HG02678 (cell line): ENCODE measurements at regions not wholly inside any gene's neighbourhood (a gene's known extent, or its start where the extent isn't known, plus 50 kb on each side); places are given as distances from the start of the nearest gene placed in this dataset.
"Not testable (repeated sequence)": the region's sequence is repeated elsewhere in the genome, so short reads cannot be mapped to it uniquely, and the experiment has no call there.

Experiments
- ATAC-seq: cut with Tn5 transposase; IDR thresholded peaks from one replicate; pipeline ENCODE4 v1.9.1; 2021; ENCODE audit warnings: mild to moderate bottlenecking, moderate library complexity; ENCODE audit not compliant: unreplicated experiment

DNA sequence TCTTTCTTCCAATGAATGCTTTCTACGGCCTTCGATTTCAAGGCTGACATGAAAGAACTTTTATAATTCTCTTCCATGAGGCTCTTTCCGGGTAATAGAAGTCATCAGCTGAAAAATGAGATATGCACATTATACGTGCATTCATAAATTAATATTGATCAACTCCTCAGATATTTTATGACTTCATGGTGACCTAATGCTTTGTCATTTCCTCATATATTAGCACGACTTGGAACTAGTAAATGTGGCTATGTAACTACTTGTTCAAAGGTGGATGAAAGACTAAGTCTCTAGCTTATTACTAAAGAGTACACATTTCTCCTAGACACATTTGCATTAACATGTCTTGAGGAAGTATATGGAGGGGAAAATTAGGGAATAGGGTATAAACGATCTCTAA lies 168.8 kb downstream of the HDGFL1 start:
- ATAC-seq, result no peak

- no peak for ATAC-seq
Observed at GRCh38 chr6:22747571-22747970, 178.2 kb downstream of the HDGFL1 start.

GRCh38 chr6:22748681-22749080 lies 179.3 kb downstream of the HDGFL1 start:
- ATAC-seq, result no peak

GRCh38 chr6:22749696-22750095 lies 180.3 kb downstream of the HDGFL1 start:
- ATAC-seq, result no peak

DNA sequence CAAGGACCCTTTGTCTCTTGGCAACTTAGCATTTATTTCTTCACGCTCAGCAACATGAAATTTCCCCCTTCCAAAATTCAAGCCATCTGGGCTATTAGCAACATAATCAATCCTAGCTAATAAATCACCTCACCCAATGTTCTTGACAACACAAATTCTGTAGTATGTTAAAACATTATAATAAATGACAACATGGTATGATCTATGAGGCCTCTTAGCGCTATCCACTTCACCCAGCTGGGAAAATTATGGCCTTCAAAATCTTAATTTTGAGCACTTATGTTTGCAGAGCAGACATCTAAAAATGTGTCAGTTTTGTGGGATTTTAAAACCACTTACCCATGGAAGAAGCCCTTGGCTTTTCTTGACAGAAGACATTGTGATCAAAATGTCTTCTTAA lies 181.9 kb downstream of the HDGFL1 start:
- ATAC-seq, result no peak

DNA sequence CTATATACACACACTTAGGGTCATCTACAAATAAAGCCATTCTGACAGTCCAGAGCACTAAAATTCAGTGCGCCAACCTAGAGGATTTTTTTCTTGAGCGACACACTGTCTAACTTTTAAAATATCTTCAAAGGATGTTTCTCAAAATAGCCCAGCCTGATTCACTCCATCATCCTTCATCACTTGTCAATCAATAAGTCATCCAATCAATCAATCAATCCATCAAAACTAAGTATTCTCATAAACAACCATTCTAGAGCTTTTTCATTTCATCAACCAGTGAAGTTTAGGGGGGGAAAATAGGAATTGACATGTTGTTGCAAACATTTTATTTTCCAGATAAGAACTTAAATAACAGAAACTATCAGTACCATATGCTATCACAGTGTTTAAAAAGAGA lies 183.2 kb downstream of the HDGFL1 start:
- no peak for ATAC-seq

DNA sequence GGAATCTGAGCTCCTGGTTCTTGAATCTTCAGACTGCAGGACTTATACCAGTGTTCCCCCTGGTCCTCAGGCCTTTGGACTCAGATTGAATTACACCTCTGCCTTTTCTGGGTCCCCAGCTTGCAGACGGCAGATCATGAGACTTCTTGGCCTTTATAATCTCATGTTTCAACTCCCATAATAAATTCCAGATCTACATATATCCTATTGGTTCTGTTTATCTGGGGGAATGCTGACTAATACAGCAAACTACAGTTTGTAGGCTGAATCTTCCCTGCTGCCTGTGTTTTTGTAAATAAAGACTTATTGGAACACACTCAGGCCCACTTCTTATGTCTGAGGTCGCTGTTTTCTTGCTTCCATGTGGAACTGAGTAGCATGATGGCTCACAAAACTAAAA lies 184.7 kb downstream of the HDGFL1 start:
- no peak for ATAC-seq

GRCh38 chr6:22755605-22756004 lies 186.2 kb downstream of the HDGFL1 start:
- ATAC-seq, result no peak

- no peak for ATAC-seq
Observed at GRCh38 chr6:22756365-22756764, 187.0 kb downstream of the HDGFL1 start.

DNA sequence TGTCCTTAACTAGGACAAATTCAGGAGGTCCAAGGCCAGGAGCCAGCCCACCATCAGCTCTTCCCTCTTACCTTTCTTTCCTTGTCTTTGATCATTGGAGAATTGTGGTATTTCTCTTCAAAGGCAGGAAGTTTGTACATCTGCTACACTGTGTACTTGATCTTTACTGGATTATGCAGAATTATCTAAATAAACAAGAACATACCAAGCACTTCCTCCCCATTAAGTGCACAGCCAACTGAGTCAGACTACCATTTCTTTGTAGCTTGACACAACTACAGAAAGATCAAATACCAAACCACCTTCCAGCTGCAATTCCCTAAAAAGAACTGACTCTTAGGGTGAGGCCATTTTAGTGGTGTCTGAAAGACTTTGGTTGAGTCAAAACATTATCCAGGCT lies 195.1 kb downstream of the HDGFL1 start:
- ATAC-seq, result no peak

DNA sequence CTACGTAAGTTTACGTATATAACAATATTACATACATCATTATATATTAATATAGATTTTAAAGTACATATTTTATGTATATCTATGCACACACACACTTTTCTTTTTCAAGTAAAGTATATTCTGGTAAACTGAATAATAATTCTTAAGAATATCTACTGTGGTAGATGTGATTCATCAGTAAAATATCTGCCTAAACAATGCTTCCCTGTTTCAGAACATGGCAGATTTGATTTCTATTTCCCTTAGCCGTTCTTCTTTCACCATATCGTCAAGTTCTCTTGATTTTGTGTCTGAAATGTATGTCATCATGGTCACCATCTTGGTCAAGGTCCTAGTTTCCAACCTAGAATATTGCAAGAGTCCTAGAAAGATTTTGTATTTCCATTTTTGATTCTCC lies 195.6 kb downstream of the HDGFL1 start:
- ATAC-seq, result no peak

- ATAC-seq, result no peak
Observed at GRCh38 chr6:22766979-22767378, 197.6 kb downstream of the HDGFL1 start.

DNA sequence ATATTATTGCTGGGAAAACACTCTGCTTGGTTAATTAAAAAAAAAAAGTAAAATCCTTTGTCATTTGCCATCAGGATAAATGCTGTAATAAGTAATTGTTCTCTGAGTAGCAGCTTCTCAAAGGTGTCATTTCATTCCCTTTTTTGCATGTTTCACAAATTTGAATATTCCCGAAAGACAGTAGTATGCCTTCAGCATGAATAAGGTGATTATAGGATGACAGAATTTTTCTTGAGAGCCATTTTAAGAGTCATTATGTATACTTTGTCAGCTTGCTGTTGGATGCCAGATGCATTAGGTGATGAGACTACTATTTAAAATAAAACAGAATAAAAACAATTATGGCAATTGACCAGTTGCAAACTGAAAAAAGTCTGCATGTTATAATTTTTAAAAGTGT lies 200.7 kb downstream of the HDGFL1 start:
- ATAC-seq, result no peak

GRCh38 chr6:22774129-22774528 lies 204.8 kb downstream of the HDGFL1 start:
- ATAC-seq, result no peak

GRCh38 chr6:22778438-22778837 lies 209.1 kb downstream of the HDGFL1 start:
- not testable (repeated sequence) for ATAC-seq

GRCh38 chr6:22779062-22779461 lies 209.7 kb downstream of the HDGFL1 start:
- ATAC-seq, result no peak

GRCh38 chr6:22783931-22784330 lies 214.6 kb downstream of the HDGFL1 start:
- ATAC-seq, result no peak

DNA sequence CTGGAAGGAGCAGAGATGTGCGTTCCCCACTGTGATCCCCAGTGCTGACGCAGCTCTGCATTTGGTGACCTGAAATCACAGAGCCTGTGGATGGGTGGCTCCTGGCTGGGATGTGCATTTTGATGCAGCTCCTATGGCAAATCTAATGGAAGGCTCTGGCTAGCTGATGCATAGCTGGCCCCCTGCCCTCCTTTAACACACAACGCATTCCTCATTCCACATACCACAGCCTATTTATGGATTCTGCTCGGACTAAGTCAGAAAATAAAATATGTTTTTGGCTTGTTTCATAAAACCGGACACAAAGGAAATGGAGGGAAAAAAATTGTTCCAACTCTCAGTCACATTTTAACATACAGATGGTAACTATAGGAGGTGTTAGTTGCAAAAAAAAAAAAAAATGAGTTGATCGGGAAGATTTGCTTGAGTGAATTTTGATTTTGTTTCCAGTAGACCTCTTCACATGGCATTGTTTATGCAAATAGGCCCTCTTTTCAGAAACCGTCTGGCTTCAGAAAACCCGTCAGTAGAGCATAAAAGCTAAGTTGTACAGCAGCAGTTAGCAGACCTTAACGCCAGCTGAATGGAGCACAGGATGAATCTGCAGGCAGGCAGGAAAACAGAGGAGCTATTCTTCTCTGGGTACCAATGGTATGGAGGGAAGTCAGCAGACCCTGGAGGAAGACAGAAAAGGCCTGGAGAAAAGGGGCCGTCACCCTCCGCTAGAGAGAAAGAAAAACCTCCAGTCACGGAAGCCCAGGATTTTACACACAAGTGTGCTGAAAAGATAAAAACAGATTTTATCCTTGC lies 215.4 kb downstream of the HDGFL1 start:
- ATAC-seq, result no peak

DNA sequence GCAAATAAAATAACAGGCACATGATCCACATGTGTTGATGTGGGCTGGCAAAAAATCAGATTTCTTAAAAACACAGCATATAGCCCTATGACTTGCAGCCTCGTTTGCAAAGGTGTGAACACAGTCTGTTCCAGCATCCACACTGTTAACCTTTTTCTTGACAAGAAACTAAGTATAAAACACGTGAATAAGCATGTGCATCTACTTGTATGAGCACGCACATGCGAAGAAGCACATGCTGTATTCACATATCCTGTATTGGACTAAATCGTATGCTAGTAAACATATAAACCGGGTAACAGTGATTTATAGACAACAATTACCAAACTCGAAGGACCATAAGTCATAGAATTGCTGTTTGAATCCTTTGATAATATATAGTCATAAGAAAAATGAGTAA lies 218.7 kb downstream of the HDGFL1 start:
- no peak for ATAC-seq

- ATAC-seq, result no peak
Observed at GRCh38 chr6:22789315-22789714, 219.9 kb downstream of the HDGFL1 start.

GRCh38 chr6:22794844-22795243 lies 225.5 kb downstream of the HDGFL1 start:
- no peak for ATAC-seq

DNA sequence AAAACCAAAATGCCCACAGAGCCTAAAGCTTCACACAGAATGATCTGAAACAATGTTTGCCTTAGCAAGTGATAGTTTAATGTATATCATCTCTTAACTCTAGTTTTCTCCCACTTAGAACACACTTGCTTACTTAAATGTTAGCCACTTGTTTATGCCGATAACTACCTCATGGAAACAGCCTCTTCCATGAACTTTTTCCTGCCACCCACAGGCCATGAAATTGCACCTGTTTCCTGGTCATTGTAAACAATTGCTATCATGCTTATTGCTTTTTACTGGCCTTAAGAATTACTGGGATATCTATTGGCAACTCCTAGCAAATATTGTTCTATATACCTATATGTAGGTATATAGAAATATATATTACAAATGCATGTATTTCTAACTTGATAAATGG lies 231.1 kb downstream of the HDGFL1 start:
- no peak for ATAC-seq

GRCh38 chr6:22801831-22802230 lies 232.5 kb downstream of the HDGFL1 start:
- ATAC-seq, result no peak
